Fibroblast of skin of back (primary cell): ENCODE measurements at regions not wholly inside any gene's neighbourhood (a gene's known extent, or its start where the extent isn't known, plus 50 kb on each side); places are given as distances from the start of the nearest gene placed in this dataset.

ENCODE experiments used
- DNase-seq: peaks from one replicate; pipeline ENCODE4 v3.0.0-alpha.2; 2013

- DNase-seq: no peak
These were observed 762.5 kb downstream of the CBLN4 start for GRCh38 chr20:55242853-55243252.

- no peak for DNase-seq
These were observed 763.9 kb downstream of the DOK5 start for GRCh38 chr20:55239269-55239668.

- no peak for DNase-seq
These were observed 757.3 kb downstream of the DOK5 start for GRCh38 chr20:55232647-55233046.

GRCh38 chr20:55229451-55229850 is 754.1 kb downstream of the DOK5 start:
- DNase-seq: no peak

GRCh38 chr20:55216525-55217242 is 741.3 kb downstream of the DOK5 start:
- DNase-seq: no peak

- DNase-seq: no peak
These were observed 738.3 kb downstream of the DOK5 start for GRCh38 chr20:55213653-55214052.

- no peak for DNase-seq
These were observed 736.1 kb downstream of the DOK5 start for GRCh38 chr20:55211481-55211880.

GRCh38 chr20:55205665-55206064 is 730.3 kb downstream of the DOK5 start:
- DNase-seq: no peak

- DNase-seq: no peak
These were observed 724.9 kb downstream of the DOK5 start for GRCh38 chr20:55200317-55200716.

- no peak for DNase-seq
These were observed 719.6 kb downstream of the DOK5 start for GRCh38 chr20:55194947-55195346.

- no peak for DNase-seq
These were observed 710.8 kb downstream of the DOK5 start for GRCh38 chr20:55186228-55186627.

- DNase-seq: no peak
These were observed 699.7 kb downstream of the DOK5 start for GRCh38 chr20:55175081-55175480.

- no peak for DNase-seq
These were observed 699.2 kb downstream of the DOK5 start for GRCh38 chr20:55174635-55175034.

GRCh38 chr20:55174172-55174571 is 698.8 kb downstream of the DOK5 start:
- no peak for DNase-seq

GRCh38 chr20:55173601-55174000 is 698.2 kb downstream of the DOK5 start:
- DNase-seq: no peak

GRCh38 chr20:55172310-55173002 is 697.1 kb downstream of the DOK5 start:
- DNase-seq: no peak

- no peak for DNase-seq
These were observed 690.7 kb downstream of the DOK5 start for GRCh38 chr20:55166063-55166462.

- peak; percentile 63 for DNase-seq
These were observed 685.6 kb downstream of the DOK5 start for GRCh38 chr20:55160996-55161395.

- peak; percentile 3 for DNase-seq
These were observed 684.6 kb downstream of the DOK5 start for GRCh38 chr20:55160037-55160436.

GRCh38 chr20:55159230-55159629 is 683.8 kb downstream of the DOK5 start:
- DNase-seq: peak; percentile 2

GRCh38 chr20:55158446-55158845 is 683.1 kb downstream of the DOK5 start:
- DNase-seq: no peak

GRCh38 chr20:55155360-55155759 is 680.0 kb downstream of the DOK5 start:
- DNase-seq: no peak

- DNase-seq: peak; percentile 8
These were observed 677.7 kb downstream of the DOK5 start for GRCh38 chr20:55153001-55153645.

- no peak for DNase-seq
These were observed 675.8 kb downstream of the DOK5 start for GRCh38 chr20:55151171-55151570.
